HG03064 (cell line): ENCODE measurements at regions not wholly inside any gene's neighbourhood (a gene's known extent, or its start where the extent isn't known, plus 50 kb on each side); places are given as distances from the start of the nearest gene placed in this dataset.
"Not testable (repeated sequence)": the region's sequence is repeated elsewhere in the genome, so short reads cannot be mapped to it uniquely, and the experiment has no call there.

Experiments used
- ATAC-seq: cut with Tn5 transposase; IDR thresholded peaks from one replicate; pipeline ENCODE4 v1.9.1; 2021; ENCODE audit warnings: low read depth; ENCODE audit not compliant: unreplicated experiment

DNA sequence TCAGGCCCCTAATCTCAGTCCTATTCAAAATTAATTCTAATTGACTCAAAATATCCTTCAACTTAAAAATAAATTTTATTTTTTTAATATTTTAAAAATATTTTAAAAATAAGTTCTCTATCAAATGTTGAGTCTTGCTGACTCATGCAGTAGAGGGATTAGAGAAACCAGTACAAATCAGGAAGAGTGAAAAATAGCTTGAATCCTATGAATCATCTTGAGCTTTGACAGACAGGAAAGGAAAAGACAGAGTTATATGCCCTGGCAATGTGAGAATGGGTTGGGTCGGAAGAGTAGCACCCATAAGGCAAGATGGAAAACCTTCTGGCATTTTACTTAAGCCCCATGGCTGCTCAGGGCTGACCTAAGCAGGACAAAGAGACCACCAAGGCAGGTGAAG, 346.6 kb upstream of the RUNX1 start:
- no peak for ATAC-seq

DNA sequence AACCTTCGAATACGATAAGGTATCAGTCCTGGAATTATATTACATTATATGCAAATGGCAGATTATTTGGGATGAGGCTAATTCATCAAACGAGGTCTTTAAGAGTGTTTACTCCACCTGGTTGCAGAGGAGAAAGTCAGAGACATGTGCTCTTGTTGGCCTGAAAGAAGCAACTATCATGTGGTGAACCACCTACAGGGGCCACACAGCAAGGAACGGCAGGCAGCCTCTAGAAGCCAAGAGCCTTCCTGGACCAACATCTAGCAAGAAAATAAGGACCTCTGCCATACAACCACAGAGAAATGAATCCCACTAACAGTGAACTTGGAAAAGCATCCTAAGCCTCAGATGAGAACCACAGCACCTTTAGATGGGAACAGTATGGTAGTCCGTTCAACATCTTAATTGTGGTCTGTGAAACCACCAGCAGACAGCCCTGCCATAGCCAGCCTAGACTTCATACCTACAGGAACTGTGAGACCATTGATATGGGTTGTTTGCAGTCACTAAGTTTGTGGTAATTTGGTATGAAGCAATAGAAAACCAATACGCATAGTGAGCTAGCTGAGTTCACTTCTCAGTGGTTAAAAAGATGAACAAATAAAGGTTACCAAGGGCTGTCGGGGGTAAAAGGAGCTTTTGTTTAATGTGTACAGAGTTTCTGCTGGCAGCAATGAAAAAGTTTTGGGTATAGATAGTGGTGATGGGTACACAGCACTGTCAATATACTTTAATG, 345.7 kb upstream of the RUNX1 start:
- no peak for ATAC-seq

DNA sequence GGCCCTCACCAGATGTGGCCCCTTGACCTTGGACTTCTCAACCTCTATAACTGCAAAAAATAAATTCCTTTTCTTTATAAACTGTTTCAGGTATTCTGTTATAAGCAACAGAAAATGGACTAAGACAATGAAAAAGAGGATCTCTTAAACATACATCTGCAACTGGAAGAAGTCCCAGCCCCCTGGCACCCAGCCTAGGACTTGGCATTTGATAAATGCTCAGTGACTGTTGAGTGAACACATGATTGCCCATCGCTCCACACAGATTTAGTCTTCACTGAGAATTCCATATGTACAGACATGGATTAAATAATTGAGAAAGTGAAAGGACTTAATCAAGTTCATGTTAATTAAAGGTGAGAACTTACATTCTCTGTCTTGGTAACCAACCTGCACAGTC, 344.9 kb upstream of the RUNX1 start:
- ATAC-seq: no peak

DNA sequence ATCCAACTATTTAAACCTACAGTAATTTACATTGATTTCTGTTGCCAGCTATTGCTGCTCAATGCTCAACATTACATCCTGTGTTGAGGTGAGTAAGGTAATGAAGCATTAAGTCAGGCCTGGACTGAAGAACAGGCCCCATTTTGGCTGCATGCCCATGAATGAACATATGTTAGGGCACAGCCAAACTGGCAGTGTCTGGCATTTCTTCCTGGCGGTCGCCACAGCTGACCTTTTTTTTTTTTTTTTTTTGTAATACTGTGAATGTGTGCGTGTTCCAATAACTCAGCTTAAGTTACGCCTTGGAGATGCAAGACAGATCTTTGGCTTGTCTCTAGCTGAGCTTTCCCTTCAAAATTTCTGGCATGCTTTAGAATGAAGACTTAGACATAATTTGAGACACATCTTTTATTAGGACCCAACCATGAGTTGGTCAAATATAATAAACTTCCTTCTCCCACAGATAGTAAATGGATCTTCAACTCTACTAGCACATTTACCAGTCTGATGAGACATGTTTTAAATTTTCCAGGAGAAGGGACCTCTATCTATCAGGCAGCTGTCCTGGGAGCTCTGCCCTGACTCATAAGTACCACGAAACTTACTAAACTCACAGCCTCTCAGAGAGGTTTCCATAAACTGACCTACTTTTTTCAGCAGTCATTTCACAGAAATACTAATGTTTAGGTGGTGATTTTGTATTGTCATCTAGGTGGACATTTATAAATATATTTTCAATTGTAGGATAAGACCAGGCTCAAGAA, 341.1 kb upstream of the RUNX1 start:
- no peak for ATAC-seq

DNA sequence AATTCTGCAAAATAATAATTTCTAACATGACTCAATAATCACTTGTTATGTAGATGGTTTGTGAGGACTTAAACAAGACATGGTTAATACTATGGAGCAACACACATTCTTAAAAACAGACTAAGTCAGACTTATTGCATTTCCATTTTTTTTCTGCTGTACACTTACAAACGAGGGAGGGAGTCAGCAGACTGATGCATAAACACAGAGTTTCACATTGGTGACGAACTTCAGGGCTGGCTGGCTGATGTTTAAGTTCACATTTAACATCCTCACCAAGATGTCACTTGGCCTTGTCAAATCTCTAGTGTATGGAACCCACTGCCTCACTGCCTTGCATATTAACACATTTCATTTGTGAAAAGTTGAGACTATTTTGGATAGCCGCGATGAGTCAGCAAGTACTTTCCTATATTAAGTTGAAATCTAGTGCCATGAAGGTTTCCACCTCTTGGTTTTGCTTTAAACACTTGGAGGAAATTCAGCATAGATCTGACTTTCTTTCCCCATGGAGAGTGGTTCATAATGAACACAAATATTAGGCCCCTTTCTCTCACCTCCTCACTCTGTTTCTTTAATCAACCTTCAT, 337.5 kb upstream of the RUNX1 start:
- no peak for ATAC-seq

DNA sequence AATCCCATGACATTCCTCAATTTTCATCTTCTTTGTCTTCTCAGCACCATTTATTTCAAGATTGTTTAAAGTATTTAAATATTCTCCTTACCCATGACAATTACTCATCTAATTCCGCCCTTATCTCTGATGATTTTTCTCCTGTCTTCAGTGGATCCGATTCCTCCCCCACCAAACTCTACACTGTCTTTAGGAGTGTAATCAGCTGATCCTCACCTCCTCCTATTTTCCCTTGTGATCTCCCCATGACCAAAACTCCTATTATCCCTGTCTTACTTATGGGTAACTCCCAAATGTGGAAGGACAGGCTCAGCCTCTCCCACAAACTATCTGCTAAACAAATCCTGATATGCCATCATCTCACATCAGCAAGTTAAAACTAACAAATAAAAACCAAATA, 335.3 kb upstream of the RUNX1 start:
- ATAC-seq: no peak

DNA sequence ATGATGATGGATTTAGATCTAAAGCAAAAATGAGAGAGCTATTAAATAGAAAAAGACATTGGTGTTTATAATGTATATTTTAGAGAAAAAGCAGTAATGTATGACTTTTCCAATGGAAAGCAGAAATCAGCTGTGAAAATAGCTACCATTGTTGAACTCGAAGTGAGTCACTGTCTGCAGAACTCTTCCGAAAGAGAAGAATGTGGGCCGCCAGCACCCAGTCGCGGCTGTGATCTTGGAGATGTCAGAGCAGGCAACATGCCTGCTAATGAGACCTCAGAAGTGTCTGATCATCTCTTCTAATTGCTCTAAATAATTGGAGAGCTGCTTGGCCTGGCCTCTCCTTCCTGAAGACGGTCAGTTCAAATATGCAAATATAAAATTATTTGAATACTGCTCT, 333.6 kb upstream of the RUNX1 start:
- ATAC-seq: no peak

DNA sequence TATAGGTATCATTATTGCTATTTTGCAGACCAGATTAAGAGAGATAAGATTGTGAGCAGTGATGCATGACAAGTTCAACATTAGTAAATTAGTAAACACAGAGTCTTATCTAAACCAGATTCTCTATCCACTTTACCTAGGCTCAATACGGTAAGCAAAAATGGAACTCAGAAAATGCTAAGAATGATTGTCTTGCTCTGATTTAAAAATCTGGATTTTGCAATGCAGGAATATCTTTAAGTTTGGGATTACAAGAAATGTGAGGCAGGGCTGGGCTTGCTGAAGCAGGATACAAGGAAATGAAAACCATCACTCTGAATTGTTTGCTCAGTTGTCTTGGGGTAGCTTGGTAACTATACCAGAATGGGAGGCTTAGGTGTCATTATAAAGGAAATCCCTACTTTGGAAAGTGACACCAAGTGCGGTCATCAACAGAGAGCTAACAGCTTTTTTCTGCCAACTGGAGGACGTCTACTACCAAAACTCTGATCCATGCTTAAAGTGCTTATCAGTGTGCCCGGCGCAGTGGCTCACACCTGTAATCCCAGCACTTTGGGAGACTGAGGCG, 332.7 kb upstream of the RUNX1 start:
- ATAC-seq: no peak

DNA sequence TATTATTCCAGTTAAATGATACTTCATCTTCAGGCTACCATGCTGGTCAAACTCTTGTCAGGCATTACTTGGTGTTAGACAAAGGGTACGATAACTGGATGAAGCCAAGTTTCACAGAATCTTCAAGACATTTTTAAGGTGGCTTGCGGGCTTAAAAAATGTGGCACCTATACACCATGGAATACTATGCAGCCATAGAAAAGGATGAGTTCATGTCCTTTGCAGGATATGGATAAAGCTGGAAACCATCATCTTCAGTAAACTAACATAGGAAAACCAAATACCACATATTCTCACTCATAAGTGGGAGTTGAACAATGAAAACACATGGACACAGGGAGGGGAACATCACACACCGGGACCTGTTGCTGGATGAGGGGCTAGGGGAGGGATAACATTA, 331.2 kb upstream of the RUNX1 start:
- ATAC-seq: not testable (repeated sequence)

DNA sequence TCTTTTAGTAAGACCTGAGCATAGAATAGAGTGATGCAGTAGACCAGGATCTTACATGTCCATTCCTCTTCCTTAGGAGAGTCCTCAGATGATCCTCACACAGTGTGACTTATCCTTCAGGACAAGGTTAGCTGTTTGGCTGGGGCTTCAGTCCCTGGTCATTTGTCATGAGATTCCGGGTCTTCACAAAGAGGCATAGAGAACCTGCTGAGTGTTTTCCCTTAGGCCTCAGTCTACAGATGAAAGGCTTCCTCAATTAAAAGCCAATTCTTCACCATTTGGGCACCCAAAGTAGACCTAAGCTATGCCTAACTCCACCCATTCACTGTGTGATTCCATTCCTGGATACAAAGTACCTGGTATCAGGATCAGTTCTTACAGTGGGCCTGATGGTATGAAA, 329.8 kb upstream of the RUNX1 start:
- no peak for ATAC-seq

DNA sequence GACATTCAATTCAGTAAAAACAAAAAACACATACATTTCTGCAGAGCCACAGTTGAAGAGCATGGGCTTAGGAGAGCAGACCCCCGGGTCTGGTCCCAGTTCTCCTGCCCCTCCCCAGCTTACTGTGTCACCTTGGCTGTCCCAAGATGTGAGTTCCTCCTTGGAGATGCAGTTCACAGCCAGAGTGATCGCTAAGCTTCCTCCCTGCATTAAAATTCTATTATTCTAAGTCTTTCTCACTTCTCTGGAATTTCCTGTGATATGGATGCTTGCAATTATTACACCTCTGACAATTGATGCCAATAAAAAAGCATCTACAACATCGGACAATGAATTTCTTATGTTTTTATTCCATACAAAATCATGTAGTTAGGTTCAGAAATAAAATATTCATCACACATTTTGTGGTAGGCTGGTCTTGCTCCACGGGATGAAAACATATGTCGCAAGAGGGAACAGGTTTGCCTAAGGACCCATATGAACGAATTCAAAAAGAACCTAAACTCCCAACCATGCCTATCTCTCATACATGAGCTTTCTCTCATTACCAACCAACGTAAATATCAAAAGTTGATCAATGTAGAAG, 328.5 kb upstream of the RUNX1 start:
- no peak for ATAC-seq

DNA sequence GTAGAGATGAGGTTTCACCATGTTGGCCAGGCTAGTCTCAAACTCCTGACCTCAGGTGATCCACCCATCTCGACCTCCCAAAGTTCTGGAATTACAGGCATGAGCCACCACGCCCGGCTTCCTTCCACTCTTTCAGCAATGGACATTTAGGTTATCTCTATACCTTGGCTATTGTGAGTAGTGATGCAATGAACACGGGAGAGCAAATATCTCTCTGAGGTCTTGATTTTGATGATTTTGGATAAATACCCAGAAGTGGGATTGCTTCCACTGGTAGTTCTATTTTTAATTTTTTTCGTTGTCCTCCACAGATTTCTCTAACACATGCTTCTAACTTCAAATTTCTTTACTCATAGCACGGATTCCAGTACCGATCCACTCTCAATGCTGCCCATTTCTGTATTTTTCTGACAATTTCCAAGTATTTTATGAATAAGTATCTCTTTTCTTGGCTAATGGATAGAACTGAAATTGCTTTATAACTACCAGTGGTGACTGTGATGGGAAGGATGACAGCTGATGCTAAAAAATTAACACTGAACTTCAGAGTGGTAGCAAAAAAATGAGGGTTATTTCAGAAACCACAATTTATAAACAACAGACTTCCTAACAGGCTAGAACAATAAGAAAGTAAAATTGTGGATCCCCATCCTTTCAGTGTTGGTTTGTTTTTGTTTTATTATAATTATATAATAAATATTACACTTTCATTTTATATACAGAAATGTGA, 327.5 kb upstream of the RUNX1 start:
- ATAC-seq: no peak

DNA sequence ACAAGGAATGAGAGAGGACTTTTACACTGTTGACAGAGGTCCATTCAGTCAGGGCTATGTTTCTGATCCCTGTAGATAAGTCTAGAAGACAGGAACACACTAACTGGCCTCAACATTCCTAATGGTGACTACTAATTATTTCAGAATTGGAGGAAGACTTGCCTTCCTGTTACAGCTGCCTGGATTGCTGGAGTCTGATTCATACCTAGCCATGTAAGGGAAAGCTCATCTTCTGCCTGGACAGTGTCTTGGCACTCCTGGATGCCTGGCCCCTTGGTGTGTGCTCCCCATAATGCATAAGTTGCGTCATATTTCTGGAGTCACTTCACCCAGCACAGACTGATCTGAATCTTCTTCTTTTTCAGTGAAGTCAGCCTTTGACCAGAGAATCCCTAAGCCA, 326.0 kb upstream of the RUNX1 start:
- no peak for ATAC-seq

DNA sequence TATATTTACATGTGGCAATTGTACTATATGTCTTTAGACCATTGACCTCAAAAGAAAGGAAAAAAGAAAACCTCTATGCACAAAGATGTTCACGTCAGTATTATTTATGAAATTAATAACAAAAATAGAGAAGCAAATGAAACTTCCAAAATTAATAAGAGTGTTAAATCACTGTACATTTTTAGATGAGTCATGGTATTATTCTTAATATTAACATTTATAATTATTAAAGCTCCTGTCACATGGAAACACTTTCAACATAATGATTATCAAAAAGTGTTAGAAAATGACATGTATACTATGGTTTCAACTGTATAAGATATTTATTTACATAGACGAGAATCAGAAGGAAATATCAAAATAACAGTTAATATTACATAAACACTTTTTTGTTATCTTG, 324.9 kb upstream of the RUNX1 start:
- ATAC-seq: no peak

DNA sequence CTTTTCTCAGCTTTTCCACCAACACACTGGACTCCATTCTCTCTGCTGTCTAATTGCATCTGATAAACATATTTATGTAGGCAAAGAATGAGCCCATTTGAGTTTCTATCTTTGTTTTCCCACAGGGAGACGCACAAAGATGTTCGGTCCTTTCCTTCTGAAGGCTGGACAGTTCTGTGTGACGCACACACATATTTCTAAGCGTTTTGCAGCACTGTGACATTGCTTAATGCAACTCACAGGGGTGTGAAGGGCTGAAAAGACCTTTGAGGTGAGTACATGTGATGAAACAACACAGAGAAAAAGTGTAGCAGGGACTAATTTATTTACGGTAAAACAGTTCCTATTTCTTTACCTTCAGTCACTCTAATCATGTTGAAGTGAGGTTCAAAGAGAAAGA, 323.1 kb upstream of the RUNX1 start:
- no peak for ATAC-seq

DNA sequence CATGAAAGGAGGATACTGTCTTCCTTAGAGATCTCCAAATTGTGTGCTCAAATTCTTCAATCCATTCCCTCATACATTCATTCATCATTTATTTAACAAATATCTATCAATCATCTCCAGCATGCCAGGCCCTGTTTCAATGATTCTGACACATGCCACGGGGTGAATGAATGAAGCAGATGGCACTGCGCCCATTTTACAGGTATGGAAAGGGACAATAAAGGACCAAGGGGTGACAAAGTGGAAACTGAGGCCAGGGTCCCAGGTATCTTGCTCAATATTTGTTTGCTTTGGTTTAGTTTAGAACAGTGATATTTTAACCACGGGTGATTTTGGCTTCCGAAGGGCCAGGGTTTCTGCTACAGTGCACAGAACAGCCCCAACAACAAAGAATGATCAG, 321.6 kb upstream of the RUNX1 start:
- ATAC-seq: no peak

DNA sequence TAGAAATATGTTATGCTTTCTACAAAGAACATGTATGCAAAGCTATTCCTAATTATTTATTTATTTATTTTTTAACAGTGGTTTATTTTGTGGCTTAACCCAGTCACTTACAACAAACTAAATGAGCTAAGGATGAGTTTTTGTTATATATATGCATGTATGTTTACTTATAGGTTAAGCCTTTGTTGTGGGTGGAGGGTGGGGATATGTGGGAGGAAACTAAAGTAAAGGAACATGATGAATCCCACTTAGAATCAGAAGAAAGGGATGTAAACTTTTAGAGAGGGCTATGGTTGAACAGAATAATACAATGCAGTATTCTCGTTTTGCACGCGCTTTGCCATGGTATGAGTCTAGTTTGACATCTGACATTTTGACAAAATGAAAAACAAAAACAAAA, 321.0 kb upstream of the RUNX1 start:
- ATAC-seq: no peak

DNA sequence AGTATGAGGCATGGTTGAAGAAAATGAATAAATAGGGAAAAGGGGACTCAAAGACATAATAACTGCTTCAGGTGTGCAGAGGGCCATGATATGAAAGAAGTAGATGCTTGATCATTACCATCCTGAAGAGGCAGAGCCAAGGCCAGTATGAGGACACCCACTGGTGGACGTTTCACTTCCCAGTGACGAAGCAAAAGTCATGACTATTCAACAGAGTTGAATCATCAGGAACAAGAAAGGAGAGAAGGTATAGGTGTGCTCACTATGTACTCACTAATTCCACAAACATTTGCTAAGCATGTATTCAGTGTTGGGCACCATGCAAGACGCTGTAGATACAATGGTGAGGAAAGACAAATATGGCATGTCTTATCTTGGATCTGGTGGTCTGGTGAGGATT, 319.2 kb upstream of the RUNX1 start:
- ATAC-seq: no peak

DNA sequence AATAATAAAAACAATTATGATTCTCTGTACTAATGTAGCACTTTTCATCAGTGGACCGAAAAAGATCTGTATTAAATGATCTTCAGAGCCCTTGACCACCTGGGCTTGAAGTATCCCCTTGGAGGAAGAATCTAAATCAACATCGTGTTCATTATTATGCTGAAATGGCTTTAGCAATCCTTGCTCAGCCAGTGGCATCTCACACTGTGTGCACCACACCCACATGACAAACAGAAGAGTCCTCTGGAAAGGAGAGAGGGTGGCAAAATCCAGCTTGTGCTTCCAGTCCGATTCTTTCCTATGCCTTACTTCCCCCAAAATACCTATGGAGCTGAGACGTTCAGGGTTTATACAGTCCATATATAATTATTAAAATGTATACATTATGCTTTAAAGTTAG, 318.5 kb upstream of the RUNX1 start:
- ATAC-seq: no peak

DNA sequence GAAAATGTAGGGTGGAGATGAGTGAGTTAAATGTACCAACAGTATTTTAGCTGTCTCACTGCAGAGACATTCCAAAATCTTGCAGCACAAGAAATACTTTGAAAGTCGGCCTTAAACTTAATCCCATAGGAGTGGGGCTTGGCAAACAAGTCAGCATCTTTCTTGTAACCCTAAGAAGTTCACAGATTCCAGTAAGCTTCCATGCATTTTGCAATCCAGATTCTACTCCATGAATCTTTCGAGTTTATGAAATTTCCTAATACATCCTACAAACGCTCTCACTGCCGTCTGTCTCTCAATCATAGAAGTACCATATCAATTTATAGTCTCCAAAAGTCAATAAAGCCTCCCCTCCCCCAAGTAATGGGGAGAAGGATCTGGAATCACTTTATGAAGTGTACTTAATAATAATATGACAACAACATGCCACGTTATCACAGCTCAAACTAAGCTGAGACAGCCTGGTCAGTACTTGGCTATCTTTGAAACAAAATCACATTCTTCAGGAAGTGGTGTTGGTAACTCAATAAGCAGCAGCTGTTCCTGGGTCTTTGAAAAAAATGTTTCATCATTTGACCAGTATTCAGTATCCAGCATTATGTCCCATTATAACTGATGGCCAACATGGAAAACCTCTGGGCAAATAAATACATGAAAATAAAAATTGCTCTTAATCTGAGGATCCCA, 317.4 kb upstream of the RUNX1 start:
- ATAC-seq: no peak
